Erythroblast (primary cell): ENCODE measurements at regions not wholly inside any gene's neighbourhood (a gene's known extent, or its start where the extent isn't known, plus 50 kb on each side); places are given as distances from the start of the nearest gene placed in this dataset.

ENCODE experiments used
- GATA1 ChIP-seq: IDR thresholded peaks from 2 replicates; pipeline ENCODE4 v1.6.1; 2011; ENCODE audit warnings: low read depth, mild to moderate bottlenecking, control low read depth, low read length, moderate library complexity
- POLR2A ChIP-seq: IDR thresholded peaks from 2 replicates; pipeline ENCODE4 v1.6.1; 2011; ENCODE audit warnings: mild to moderate bottlenecking, low read length

- TF ChIP-seq POLR2A (no peak), GATA1 (no peak)
Observed at GRCh38 chr16:51753467-51754127, 602.5 kb upstream of the SALL1 start.
